H1 (cell line): ENCODE measurements at regions not wholly inside any gene's neighbourhood (a gene's known extent, or its start where the extent isn't known, plus 50 kb on each side); places are given as distances from the start of the nearest gene placed in this dataset.

Experiments
- CTCF ChIA-PET: fragments of 300-600 bp; sonication (Branson Sonifier 250); formaldehyde crosslinking; loops from one replicate; lab custom pipeline; 2021; ENCODE audit not compliant: partially characterized antibody; lab: Charles Lee
- POLR2A ChIA-PET: fragments of 300-600 bp; sonication (Branson Sonifier 250); formaldehyde crosslinking; loops from one replicate; lab custom pipeline; 2021; ENCODE audit warnings: inconsistent platforms; ENCODE audit not compliant: partially characterized antibody; lab: Charles Lee
- DNase-seq, 2 experiments: peaks; one replicate each; pipeline versions ENCODE4 v3.0.0 to v3.0.0-alpha.2; 2010 to 2022; ENCODE audit warnings: low spot score in 2 of 2, low read depth in 1 of 2, mixed read lengths in 1 of 2
- FAIRE-seq: peaks from 2 replicates; lab custom pipeline; 2011; peaks lifted over from hg19 to GRCh38; lab: Jason Lieb, UNC
- H2AFZ ChIP-seq: 2 replicates; pipeline ENCODE4 v1.8.1; 2012; ENCODE audit warnings: low read length, inconsistent platforms
- H2AK5ac ChIP-seq: 2 replicates; pipeline ENCODE4 v1.6.1; 2013; ENCODE audit warnings: low read depth, low read length
- H2BK120ac ChIP-seq: replicated peaks from 2 replicates; pipeline ENCODE3; 2013; ENCODE audit warnings: low read depth, low read length, inconsistent platforms
- H2BK12ac ChIP-seq: 2 replicates; pipeline ENCODE4 v1.6.1; 2013; ENCODE audit warnings: low read depth, low read length
- H2BK15ac ChIP-seq: 2 replicates; pipeline ENCODE4 v1.6.1; 2013; ENCODE audit warnings: low read length
- H2BK20ac ChIP-seq: 2 replicates; pipeline ENCODE4 v1.6.1; 2013; ENCODE audit warnings: low read length
- H2BK5ac ChIP-seq: 2 replicates; pipeline ENCODE4 v1.6.1; 2013; ENCODE audit warnings: low read depth, low read length
- H3K14ac ChIP-seq: 2 replicates; pipeline ENCODE4 v1.6.1; 2013; ENCODE audit warnings: inconsistent platforms; ENCODE audit not compliant: insufficient read length
- H3K18ac ChIP-seq: 2 replicates; pipeline ENCODE4 v1.6.1; 2013; ENCODE audit warnings: low read length; ENCODE audit errors: extremely low read depth
- H3K23ac ChIP-seq: 2 replicates; pipeline ENCODE4 v1.6.1; 2013; ENCODE audit warnings: inconsistent platforms; ENCODE audit not compliant: insufficient read length
- H3K23me2 ChIP-seq: 2 replicates; pipeline ENCODE4 v1.6.1; 2013; ENCODE audit warnings: low read depth, low read length
- H3K27ac ChIP-seq: 2 replicates; pipeline ENCODE4 v1.6.1; 2011; ENCODE audit warnings: low read depth, low read length, inconsistent platforms
- H3K27me3 ChIP-seq, 4 experiments: replicated peaks in 1 of 4; 1 replicate in 1 of 4; 2 replicates in 3 of 4; pipeline versions ENCODE4 v1.6.1 to v1.8.1; 2011 to 2013; ENCODE audit warnings: low read length in 3 of 4, mild to moderate bottlenecking in 3 of 4, inconsistent platforms in 2 of 4, mixed read lengths in 2 of 4, moderate library complexity in 1 of 4; ENCODE audit not compliant: control insufficient read depth in 3 of 4, insufficient read depth in 3 of 4; ENCODE audit errors: extremely low read depth in 1 of 4
- H3K36me3 ChIP-seq, 4 experiments: 2 replicates each; pipeline versions ENCODE4 v1.6.1 to v1.8.1; 2011 to 2013; ENCODE audit warnings: mild to moderate bottlenecking in 4 of 4, low read length in 3 of 4, moderate library complexity in 2 of 4, control low read depth in 1 of 4, inconsistent platforms in 1 of 4; ENCODE audit not compliant: insufficient read depth in 4 of 4, control insufficient read depth in 2 of 4
- H3K4ac ChIP-seq: replicated peaks from 2 replicates; pipeline ENCODE3; 2013; ENCODE audit warnings: low read length, low read depth, mixed read lengths, inconsistent platforms; ENCODE audit not compliant: insufficient read length
- H3K4me1 ChIP-seq, 4 experiments: replicated peaks in 1 of 4; 1 replicate in 1 of 4; 2 replicates in 3 of 4; pipeline versions ENCODE4 v1.6.1 to v1.8.1; 2011 to 2013; ENCODE audit warnings: low read length in 3 of 4, inconsistent platforms in 2 of 4, mixed read lengths in 1 of 4; ENCODE audit not compliant: insufficient read depth in 4 of 4, control insufficient read depth in 3 of 4
- H3K4me2 ChIP-seq, 2 experiments: 2 replicates each; pipeline versions ENCODE4 v1.6.1 to v1.8.1; 2011 to 2013; ENCODE audit warnings: low read depth in 2 of 2, low read length in 2 of 2, control low read depth in 1 of 2, inconsistent platforms in 1 of 2, mild to moderate bottlenecking in 1 of 2; ENCODE audit not compliant: insufficient read depth in 1 of 2
- H3K4me3 ChIP-seq, 4 experiments: fragments of 200-600, 300-600 bp in 1 of 4; sonication (generic), shearing (Covaris generic), sonication (Bioruptor Twin) in 1 of 4; 2 replicates each; pipeline versions ENCODE4 v1.5.1 to v1.8.1; 2011 to 2016; ENCODE audit warnings: low read length in 4 of 4, low read depth in 3 of 4, control low read depth in 2 of 4, inconsistent platforms in 2 of 4, mild to moderate bottlenecking in 2 of 4, mixed read lengths in 1 of 4, moderate library complexity in 1 of 4; ENCODE audit not compliant: insufficient read depth in 2 of 4; ENCODE audit errors: extremely low read depth in 1 of 4
- H3K56ac ChIP-seq: replicated peaks from 2 replicates; pipeline ENCODE3; 2013; ENCODE audit warnings: low read depth, mild to moderate bottlenecking, mixed read lengths, low read length, inconsistent platforms; ENCODE audit not compliant: insufficient read length
- H3K79me1 ChIP-seq: 2 replicates; pipeline ENCODE4 v1.6.1; 2013; ENCODE audit warnings: low read depth, low read length, control low read depth
- H3K79me2 ChIP-seq, 2 experiments: 2 replicates each; pipeline versions ENCODE4 v1.6.1 to v1.8.1; 2012 to 2013; ENCODE audit warnings: low read length in 2 of 2, mild to moderate bottlenecking in 2 of 2, inconsistent platforms in 1 of 2; ENCODE audit not compliant: insufficient read depth in 2 of 2, control insufficient read depth in 1 of 2
- H3K9ac ChIP-seq, 4 experiments: replicated peaks in 1 of 4; 1 replicate in 1 of 4; 2 replicates in 3 of 4; pipeline versions ENCODE4 v1.6.1 to v1.8.1; 2011 to 2013; ENCODE audit warnings: low read depth in 3 of 4, low read length in 3 of 4, control low read depth in 2 of 4, mild to moderate bottlenecking in 2 of 4, moderate library complexity in 2 of 4, inconsistent platforms in 1 of 4; ENCODE audit errors: extremely low read depth in 1 of 4
- H3K9me3 ChIP-seq, 2 experiments: 2 replicates each; pipeline versions ENCODE4 v1.6.1 to v1.8.1; 2012 to 2013; ENCODE audit warnings: mild to moderate bottlenecking in 2 of 2, moderate library complexity in 2 of 2, control low read depth in 1 of 2, inconsistent platforms in 1 of 2, low read depth in 1 of 2, low read length in 1 of 2, mixed read lengths in 1 of 2; ENCODE audit not compliant: insufficient read depth in 2 of 2
- H4K20me1 ChIP-seq, 2 experiments: replicated peaks in 1 of 2; 2 replicates each; pipeline versions ENCODE3 to v1.8.1; 2011 to 2013; ENCODE audit warnings: inconsistent platforms in 2 of 2, low read length in 2 of 2, mild to moderate bottlenecking in 1 of 2; ENCODE audit not compliant: insufficient read depth in 2 of 2, control insufficient read depth in 1 of 2
- H4K5ac ChIP-seq: 2 replicates; pipeline ENCODE4 v1.6.1; 2013; ENCODE audit warnings: low read length, low read depth, mixed read lengths, inconsistent platforms; ENCODE audit not compliant: insufficient read length
- H4K8ac ChIP-seq: 2 replicates; pipeline ENCODE4 v1.8.0; 2013; ENCODE audit warnings: mild to moderate bottlenecking, moderate library complexity, low read length, inconsistent platforms; ENCODE audit not compliant: insufficient read depth; ENCODE audit errors: extremely low read depth
- H4K91ac ChIP-seq: replicated peaks from 2 replicates; pipeline ENCODE3; 2013; ENCODE audit warnings: low read length, mixed read lengths, inconsistent platforms; ENCODE audit not compliant: insufficient read length
- KDM4A ChIP-seq: IDR thresholded peaks from one replicate; pipeline ENCODE4 v1.7.1; 2012; ENCODE audit warnings: low read depth, mild to moderate bottlenecking, moderate library complexity, low read length, inconsistent platforms; ENCODE audit not compliant: severe bottlenecking
- RXRA ChIP-seq: IDR thresholded peaks from 2 replicates; pipeline ENCODE4 v1.6.1; 2011; ENCODE audit warnings: low read depth, mild to moderate bottlenecking, low read length, moderate library complexity; ENCODE audit not compliant: insufficient read depth
- WGBS, 2 experiments: shearing (Covaris generic) in 1 of 2; methylation state at CpG; one replicate each; pipeline versions ENCODE4 v1.1.6 to v1.1.7; 2013 to 2015; ENCODE audit warnings: low lambda C conversion rate in 2 of 2, mixed read lengths in 2 of 2, inconsistent platforms in 1 of 2, low coverage in 1 of 2, missing lambda C conversion rate in 1 of 2; ENCODE audit not compliant: insufficient replicate concordance in 2 of 2, insufficient coverage in 1 of 2, insufficient read length in 1 of 2; ENCODE audit errors: extremely low coverage in 1 of 2, missing lambda C conversion rate in 1 of 2; 5-methylcytosine and 5-hydroxymethylcytosine counted together
- TF ChIP-seq, protein P1 (sequence below), 3 experiments: IDR thresholded peaks; 1 replicate in 2 of 3; 2 replicates in 1 of 3; pipeline versions ENCODE4 v1.5.1 to v1.6.1; 2011; ENCODE audit warnings: low read length in 3 of 3, mild to moderate bottlenecking in 3 of 3, inconsistent platforms in 2 of 3, low read depth in 1 of 3, moderate library complexity in 1 of 3; ENCODE audit not compliant: insufficient read depth in 1 of 3; ENCODE audit errors: control extremely low read depth in 1 of 3

DNA sequence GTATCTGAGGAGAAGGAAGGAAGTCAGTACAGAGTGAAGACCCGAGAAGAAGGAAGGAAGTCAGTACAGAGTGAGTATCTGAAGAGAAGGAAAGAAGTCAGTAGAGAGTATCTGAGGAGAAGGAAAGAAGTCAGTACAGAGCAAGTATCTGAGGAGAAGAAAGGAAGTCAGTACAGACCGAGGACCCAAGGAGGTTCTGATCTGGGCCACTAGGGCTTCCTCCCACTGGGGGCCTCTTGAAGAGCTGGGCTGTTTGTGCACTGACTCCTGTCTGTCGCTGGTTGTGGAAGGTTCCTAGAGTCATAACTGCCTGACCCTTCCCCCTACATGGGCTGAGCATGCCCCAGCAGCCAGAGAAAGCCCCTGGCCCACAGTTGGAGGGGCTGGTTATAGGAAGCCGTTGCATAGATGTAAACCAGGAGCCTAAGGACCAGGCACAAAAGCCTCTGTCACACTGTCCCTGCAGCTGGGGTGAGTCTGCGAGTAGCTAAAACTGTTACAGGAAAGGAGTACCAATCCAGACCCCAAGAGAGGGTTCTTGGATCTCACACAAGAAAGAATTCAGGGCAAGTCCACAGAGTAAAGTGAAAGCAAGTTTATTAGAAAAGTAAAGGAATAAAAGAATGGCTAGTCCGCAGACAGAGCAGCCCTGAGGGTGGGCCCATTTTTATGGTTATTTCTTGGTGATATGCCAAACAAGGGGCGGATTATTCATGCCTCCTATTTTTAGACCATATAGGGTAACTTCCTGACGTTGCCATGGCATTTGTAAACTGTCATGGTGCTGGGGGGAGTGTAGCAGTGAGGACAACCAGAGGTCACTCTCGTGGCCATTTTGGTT is 395.9 kb downstream of the PREX1 start:
- DNase-seq (no peak), FAIRE-seq (no peak)
- no peaks in the 10 kb centered on the region for H3K4me1 ChIP-seq
- no peak overlapping the region for H3K14ac ChIP-seq
- no peak overlapping the region for H2AK5ac ChIP-seq
- no peaks in the 10 kb centered on the region for H3K23me2 ChIP-seq
- H4K91ac ChIP-seq = no peak overlapping the region
- CTCF ChIA-PET = no interaction called here
- no peak overlapping the region for H2BK5ac ChIP-seq
- H3K18ac ChIP-seq = no peak overlapping the region; the same call in 1 of the 2 replicates
- H2BK120ac ChIP-seq = no peak overlapping the region
- no peak overlapping the region for H4K5ac ChIP-seq
- no peak overlapping the region for H4K8ac ChIP-seq
- H2BK20ac ChIP-seq = no peak overlapping the region
- H2AFZ ChIP-seq = no peak overlapping the region
- no peak overlapping the region for H3K4ac ChIP-seq
- no peak overlapping the region for H3K4me3 ChIP-seq
- H3K36me3 ChIP-seq = no peaks in the 10 kb centered on the region
- H3K4me2 ChIP-seq = no peak overlapping the region
- 86% methylated on average over 9 of the region's 9 CpGs; no CpG with 5 or more reads in 1 of the 2 experiments for WGBS, 2 experiments
- H2BK12ac ChIP-seq = no peak overlapping the region
- TF ChIP-seq KDM4A = no peak
- no peak for TF ChIP-seq RXRA
- TF ChIP-seq, protein P1, sequence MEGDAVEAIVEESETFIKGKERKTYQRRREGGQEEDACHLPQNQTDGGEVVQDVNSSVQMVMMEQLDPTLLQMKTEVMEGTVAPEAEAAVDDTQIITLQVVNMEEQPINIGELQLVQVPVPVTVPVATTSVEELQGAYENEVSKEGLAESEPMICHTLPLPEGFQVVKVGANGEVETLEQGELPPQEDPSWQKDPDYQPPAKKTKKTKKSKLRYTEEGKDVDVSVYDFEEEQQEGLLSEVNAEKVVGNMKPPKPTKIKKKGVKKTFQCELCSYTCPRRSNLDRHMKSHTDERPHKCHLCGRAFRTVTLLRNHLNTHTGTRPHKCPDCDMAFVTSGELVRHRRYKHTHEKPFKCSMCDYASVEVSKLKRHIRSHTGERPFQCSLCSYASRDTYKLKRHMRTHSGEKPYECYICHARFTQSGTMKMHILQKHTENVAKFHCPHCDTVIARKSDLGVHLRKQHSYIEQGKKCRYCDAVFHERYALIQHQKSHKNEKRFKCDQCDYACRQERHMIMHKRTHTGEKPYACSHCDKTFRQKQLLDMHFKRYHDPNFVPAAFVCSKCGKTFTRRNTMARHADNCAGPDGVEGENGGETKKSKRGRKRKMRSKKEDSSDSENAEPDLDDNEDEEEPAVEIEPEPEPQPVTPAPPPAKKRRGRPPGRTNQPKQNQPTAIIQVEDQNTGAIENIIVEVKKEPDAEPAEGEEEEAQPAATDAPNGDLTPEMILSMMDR (IDR thresholded peaks at IDR 0.05; ENCODE audit: control extremely low read depth in 1 of 3, insufficient read depth in 1 of 3, low read depth in 1 of 3, low read length in 3 of 3) = no peak
- H4K20me1 ChIP-seq = no peaks in the 10 kb centered on the region
- no peak overlapping the region for H3K23ac ChIP-seq
- H3K27me3 ChIP-seq = no peaks in the 10 kb centered on the region
- no peak overlapping the region for H2BK15ac ChIP-seq
- H3K79me1 ChIP-seq = no peaks in the 10 kb centered on the region
- H3K56ac ChIP-seq = no peak overlapping the region
- H3K9ac ChIP-seq = no peak overlapping the region
- H3K9me3 ChIP-seq = peaks cover 0 to 6% of the 10 kb centered on the region in 2 experiments; a peak in 1 of 4 replicates
- H3K79me2 ChIP-seq = no peaks in the 10 kb centered on the region
- no peak overlapping the region for H3K27ac ChIP-seq
- POLR2A ChIA-PET = no interaction called here
